BE2C (cell line): ENCODE measurements at regions not wholly inside any gene's neighbourhood (a gene's known extent, or its start where the extent isn't known, plus 50 kb on each side); places are given as distances from the start of the nearest gene placed in this dataset.
A peak's percentile ranks its signal among the peaks of the same experiment; 100 is the strongest.

Source experiments
- DNase-seq: peaks from one replicate; pipeline ENCODE4 v3.0.0-alpha.2; 2020
- H3K27me3 ChIP-seq: fragments of 250-450 bp; sonication (Bioruptor Pico); 2 replicates; pipeline ENCODE4 v1.5.1; 2020; ENCODE audit warnings: mild to moderate bottlenecking
- H3K36me3 ChIP-seq: fragments of 250-450 bp; sonication (Bioruptor Pico); 2 replicates; pipeline ENCODE4 v1.5.1; 2020; ENCODE audit warnings: mild to moderate bottlenecking
- H3K4me1 ChIP-seq: fragments of 250-450 bp; sonication (Bioruptor Pico); 2 replicates; pipeline ENCODE4 v1.5.1; 2020
- H3K4me3 ChIP-seq: 2 replicates; pipeline ENCODE4 v1.5.1; 2011; ENCODE audit warnings: low read depth, low read length
- H3K9me3 ChIP-seq: fragments of 250-450 bp; sonication (Bioruptor Pico); 2 replicates; pipeline ENCODE4 v1.5.1; 2020
- CTCF ChIP-seq: IDR thresholded peaks from 2 replicates; pipeline ENCODE4 v1.5.1; 2012; ENCODE audit warnings: mild to moderate bottlenecking, low read depth, low read length

DNA sequence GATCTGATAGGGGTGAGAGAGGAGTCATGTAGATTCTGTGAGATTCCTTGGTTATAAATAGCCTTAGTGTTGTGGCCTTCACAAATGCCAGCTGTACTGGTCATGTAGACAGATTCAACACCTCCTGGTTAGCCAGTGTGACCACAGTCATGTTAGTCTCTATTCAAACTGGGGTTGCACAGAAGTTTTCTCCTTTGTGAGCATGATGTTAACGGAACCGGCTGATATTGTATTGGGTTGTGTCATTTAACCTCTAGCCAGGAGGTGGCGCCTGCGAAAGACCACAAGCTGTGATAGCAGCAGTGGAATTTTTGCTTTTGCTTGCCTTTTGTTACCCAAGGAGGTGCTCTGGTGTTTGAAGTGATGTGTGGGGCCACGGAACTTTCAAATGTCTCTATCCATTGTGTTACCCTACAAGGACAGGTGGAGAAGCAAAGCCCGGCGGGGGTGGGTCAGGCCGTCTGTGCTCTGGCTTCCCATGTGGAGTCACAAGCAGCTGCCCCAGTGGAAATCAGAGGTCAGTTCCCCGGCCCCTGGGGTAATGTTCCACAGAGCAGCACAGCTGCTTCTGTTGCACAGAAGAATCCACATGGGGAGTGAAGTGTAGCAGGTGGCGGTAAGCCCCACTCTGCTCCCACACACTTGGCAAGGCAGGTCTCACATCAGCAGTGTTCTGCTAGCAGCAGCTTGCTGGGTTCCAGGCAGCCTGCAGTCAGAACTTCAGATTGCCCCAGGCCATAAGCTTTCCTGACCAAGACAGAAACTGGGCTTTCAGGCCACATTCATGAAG, 112.6 kb downstream of the ADAMTS1 start:
- no peaks in the 10 kb centered on the region for H3K27me3 ChIP-seq
- TF ChIP-seq CTCF, result peak; percentile 84
- DNase-seq, result peak; percentile 68

DNA sequence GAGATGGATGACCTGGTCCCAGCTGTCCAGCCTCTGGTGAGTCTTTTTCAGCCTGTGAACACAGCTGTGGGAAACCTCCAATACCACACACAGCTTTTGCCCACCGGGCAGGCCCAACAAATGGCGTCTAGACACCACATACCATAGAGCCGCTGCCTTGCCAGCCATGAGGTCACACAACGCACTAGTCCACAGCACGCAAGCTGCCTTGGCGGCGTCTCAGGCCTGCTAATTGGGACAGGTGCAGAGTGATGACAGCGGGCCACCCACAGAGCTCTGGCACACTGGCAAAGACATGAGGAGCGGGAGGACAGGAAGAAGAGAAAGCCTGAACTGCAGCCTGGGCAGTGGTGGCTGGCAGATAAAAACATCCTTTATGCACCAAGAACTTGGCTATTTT, 125.5 kb downstream of the ADAMTS1 start:
- H3K4me1 ChIP-seq, result peaks cover 3% of the 10 kb centered on the region; the same call in 1 of the 2 replicates
- H3K36me3 ChIP-seq, result no peaks in the 10 kb centered on the region
- no peak for DNase-seq
- no peak for TF ChIP-seq CTCF
- H3K9me3 ChIP-seq, result no peaks in the 10 kb centered on the region
- no peak overlapping the region for H3K4me3 ChIP-seq
- no peaks in the 10 kb centered on the region for H3K27me3 ChIP-seq

More for the DNA sequence above, 112.6 kb downstream of the ADAMTS1 start:
- Histone ChIP-seq H3K4me1 (no peaks in the 10 kb centered on the region), H3K9me3 (no peaks in the 10 kb centered on the region), H3K4me3 (no peak overlapping the region), H3K36me3 (no peaks in the 10 kb centered on the region)

DNA sequence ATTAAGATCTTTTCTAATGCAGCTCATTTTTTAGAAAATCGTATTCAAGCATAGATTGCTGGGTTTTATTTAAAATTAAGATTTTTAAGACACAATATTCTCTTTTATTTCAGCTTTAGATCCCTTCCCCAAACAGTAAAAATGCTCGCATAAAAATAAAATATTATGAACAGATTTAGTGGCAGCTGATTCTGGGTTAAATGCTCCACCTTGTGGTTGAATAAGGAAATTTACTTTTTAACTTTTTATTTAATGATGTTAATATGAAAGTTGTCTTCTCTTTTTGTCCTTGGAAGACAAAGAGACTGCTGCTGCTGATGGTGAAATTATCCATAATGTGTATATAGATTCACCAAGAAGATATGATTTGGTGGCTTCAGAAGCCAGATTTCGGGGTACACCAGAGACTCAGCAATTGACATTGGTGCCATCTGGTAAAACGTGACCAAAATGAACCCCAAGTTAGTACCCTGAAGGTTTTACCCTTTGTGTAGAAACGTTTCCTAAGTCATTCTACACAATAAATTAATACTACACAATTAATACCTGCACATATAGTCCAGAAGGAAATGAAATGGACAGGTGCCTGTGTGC, 128.0 kb downstream of the ADAMTS1 start:
- H3K27me3 ChIP-seq, result no peaks in the 10 kb centered on the region
- no peak for DNase-seq
- H3K9me3 ChIP-seq, result no peaks in the 10 kb centered on the region
- TF ChIP-seq CTCF, result peak; percentile 51
- no peaks in the 10 kb centered on the region for H3K36me3 ChIP-seq
- peaks cover 3% of the 10 kb centered on the region; the same call in 1 of the 2 replicates for H3K4me1 ChIP-seq
- H3K4me3 ChIP-seq, result no peak overlapping the region

GRCh38 chr21:26715878-26716506, 129.2 kb downstream of the ADAMTS1 start:
- peak; percentile 64 for DNase-seq
- peak; percentile 90 for TF ChIP-seq CTCF
- H3K36me3 ChIP-seq, result no peaks in the 10 kb centered on the region
- no peaks in the 10 kb centered on the region for H3K27me3 ChIP-seq
- H3K4me3 ChIP-seq, result no peak overlapping the region
- peaks cover 3% of the 10 kb centered on the region; the same call in 1 of the 2 replicates for H3K4me1 ChIP-seq
- H3K9me3 ChIP-seq, result no peaks in the 10 kb centered on the region

DNA sequence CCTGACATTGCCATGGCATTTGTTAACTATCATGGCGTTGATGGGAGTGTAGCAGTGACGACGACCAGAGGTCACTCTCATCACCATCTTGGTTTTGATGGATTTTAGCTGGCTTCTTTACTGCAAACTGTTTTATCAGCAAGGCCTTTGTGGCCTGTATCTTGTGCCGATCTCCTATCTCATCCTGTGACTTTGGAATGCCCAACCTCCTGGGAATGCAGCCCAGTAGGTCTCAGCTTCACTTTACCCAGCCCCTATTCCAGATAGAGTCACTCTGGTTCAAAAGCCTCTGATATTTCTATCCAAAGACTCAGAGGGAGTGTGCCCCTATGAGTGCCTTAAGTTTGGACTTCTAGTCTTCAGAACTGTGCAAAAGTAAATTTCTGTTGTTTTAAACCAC, 130.1 kb downstream of the ADAMTS1 start:
- Histone ChIP-seq H3K4me3 (no peak overlapping the region), H3K27me3 (no peaks in the 10 kb centered on the region), H3K36me3 (no peaks in the 10 kb centered on the region), H3K4me1 (peaks cover 3% of the 10 kb centered on the region; the same call in 1 of the 2 replicates), H3K9me3 (no peaks in the 10 kb centered on the region)
- DNase-seq, result no peak
- TF ChIP-seq CTCF, result no peak
